HG03039 (cell line): ENCODE measurements at regions not wholly inside any gene's neighbourhood (a gene's known extent, or its start where the extent isn't known, plus 50 kb on each side); places are given as distances from the start of the nearest gene placed in this dataset.
"Not testable (repeated sequence)": the region's sequence is repeated elsewhere in the genome, so short reads cannot be mapped to it uniquely, and the experiment has no call there.

Experiments used
- ATAC-seq: cut with Tn5 transposase; IDR thresholded peaks from one replicate; pipeline ENCODE4 v1.9.1; 2021; ENCODE audit warnings: mild to moderate bottlenecking, moderate library complexity; ENCODE audit not compliant: unreplicated experiment

DNA sequence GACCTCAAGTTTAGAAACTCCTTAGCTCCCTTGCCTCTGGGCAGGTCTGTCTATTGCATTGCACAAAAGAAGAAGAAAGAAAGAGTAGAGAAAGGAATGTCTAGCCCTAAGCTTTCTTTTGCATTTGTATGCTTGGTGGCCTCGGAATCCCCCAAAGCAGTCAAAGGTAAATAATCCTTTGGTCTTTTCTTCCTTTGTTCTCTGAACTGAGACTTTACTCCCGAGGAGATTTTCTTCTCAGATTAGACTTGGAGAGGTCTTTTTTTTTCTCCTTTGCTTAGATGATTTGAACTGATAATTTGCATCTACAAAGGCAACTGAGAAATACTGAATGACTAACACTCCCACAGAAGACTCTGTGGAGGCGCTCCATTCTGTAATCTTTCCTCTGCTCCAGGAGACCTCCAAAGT, 93.2 kb downstream of the AKR1D1 start:
- no peak for ATAC-seq

DNA sequence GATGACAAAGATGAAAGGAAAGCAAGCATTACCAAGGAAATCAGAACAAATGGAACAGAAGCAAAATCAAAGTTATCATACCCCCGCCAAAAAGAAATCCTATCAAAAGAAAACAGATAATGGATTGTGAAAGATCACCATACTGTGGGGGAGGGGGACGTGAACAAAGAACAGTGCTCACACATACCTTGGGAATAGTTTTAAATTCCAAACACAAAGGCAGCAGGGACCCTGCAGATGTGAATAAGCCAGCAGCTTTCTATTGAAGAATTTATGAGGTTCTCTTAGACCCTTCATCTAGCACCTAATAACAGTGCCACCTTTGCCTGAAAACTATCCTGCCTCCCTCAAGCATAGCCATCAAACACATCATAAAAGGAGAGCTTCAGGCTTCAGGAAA, 94.0 kb downstream of the AKR1D1 start:
- no peak for ATAC-seq

DNA sequence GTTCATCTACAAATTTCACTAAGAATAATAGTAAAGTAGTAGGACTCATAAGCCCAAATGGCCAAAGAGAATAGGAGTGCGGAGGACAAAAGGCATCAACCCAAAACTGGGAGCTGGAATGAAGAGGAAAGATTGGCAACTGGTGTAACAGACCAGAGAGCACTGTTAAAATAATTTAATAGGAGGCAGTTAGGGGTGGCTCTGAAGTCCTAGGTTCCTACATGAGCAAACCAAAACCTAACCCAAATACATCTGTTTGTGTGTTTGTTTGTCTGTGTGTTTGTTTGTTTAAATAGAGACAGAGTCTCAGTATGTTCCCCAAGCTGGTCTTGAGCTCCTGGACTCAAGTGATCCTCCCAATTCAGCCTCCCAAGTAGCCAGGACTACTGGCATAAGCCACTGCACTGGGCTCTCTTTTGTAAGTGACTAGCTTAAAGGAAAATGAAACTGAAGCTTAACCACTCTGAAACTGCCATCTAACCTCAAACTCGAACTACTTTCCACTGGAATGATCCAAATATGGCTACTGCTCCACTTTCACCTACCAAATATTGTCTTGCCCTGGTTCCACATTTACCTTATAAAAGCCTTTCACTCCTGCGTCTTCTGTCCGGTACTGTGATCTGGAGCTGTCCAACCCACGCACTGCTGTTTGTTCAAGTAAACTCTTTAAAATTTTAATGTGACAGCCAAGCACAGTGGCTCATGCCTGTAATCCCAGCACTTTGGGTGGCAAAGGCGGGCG, 94.9 kb downstream of the AKR1D1 start:
- ATAC-seq: peak; percentile 92

DNA sequence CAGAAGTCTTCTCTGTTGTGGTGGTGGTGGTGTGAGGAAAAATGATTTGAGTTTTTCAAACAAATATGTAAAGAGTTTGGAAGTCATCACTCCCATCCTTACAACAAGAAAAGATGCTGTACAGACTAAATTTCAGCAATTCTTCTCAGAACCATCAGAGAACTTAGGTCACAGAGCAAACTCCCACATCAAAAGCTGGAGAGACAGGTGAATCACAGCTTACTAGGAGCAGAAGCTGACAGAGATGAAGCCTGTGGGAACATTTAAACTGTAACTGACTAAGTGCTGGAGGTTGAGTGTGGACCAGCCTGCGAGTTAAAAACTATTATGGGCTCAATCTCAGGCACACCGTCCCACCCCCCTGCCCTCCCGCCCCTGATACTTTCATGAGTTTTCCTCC, 97.3 kb downstream of the AKR1D1 start:
- no peak for ATAC-seq

DNA sequence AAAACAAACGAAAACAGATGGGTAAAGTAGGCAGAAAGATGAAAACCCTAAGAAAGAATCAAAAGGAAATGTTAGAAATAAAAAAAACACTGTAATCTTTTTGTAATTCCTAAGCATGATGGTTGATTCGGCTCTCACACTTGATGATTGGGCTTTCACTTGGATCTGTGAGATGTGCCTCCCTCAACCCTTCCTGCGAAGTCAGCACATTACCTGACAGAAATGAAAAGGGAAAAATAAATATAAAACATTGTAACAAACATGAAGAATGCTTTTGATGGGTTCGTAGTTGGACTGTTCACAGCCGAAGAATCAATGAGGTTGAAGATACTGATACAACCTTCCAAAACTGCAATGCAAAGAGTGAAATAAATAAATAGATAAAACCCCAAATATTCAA, 99.8 kb downstream of the AKR1D1 start:
- no peak for ATAC-seq

DNA sequence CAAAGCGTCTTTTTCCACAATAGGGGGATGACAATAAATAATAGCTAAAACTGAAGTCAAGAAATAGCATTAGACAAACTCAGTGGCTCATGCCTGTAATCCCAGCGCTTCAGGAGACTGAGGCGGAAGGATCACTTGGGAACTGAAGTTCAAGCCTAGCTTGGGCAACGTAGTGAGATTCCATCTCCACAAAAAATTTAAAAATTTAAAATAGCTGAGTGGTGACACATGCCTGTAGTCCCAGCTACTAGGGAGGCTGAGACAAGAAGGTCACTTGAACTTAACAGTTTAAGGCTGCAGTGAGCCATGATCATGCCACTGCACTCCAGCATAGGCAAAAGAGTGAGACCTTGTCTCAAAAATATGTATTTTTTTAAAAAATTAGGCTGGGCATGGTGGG, 107.9 kb downstream of the AKR1D1 start:
- no peak for ATAC-seq

DNA sequence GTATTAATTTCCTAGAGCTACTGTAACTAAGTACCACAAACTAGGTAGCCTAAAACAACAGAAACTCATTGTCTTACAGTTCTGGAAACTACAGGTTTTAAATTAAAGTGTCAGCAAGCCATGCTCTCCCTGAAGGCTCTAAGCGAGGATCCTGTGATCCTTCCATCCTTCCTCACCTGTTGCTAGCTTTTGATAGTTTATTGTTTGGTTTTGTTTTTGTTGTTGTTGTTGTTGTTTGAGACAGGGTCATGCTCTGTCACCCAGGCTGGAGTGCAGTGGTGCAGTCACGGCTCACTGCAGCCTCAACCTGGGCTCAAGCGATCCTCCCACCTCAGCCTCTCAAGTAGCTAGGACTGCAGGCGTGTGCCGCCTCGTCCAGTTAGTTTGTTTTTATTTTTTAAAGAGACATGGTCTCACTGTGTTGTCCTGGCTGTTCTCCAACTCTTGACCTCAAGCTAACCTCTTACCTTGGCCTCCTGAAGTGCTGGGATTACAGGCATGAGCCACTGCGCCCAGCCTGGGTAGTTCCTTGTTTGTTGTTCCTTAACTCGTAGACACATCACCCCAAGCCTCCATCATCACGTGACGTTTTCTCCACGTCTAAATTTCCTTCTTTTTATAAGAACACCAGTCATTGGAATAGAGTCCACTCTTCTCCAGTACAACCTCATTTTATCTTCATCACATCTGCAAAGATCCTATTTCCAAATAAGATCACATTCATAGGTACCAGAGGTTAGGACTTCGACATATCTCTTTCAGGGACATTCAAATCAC, 109.1 kb downstream of the AKR1D1 start:
- ATAC-seq: no peak

DNA sequence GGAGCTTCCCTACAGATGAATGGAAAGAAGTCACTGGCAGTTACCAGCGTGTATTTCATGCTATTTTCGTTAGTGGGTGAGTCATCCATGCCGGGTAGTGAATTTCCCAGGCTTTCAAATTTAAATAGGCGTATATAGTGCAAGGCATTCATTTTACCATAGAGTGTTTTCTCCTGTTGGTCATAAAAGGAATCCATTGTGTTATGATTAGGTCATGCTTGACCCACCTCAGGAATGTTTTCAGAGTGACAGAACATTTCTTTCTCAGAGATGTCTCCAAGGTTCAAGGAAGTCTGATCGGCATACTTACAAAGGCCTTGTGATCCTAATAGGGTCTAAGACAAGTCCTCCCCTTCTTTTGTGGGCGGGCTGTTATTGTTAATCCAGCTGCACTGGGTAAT, 110.7 kb downstream of the AKR1D1 start:
- no peak for ATAC-seq

DNA sequence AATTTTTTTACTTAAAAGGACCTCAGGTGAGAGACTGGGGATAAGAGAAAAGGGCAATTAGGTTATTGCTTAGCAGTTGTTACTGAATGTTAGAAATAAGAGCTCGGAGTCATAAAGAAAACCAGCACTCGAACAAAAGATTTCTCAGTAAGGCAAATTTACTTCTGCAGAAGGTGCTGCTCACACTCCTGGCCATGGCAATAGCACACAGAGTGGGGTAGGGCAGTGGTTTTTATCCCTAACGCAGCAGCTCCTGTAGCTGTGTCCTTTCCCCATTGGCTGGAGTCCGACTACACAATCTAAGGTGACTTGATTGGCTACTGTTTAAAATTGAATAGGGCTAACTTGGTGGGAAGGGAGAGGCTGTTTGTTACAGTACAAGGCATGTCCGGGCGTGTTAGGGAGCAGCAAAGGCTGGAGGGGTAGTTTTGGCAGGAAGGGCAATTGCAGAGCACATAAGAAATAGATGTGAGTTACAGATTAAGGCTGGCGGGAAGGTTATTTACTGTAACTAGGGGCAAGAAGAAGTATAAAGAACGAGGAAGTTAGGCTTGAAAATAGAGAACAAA, 112.1 kb downstream of the AKR1D1 start:
- no peak for ATAC-seq

DNA sequence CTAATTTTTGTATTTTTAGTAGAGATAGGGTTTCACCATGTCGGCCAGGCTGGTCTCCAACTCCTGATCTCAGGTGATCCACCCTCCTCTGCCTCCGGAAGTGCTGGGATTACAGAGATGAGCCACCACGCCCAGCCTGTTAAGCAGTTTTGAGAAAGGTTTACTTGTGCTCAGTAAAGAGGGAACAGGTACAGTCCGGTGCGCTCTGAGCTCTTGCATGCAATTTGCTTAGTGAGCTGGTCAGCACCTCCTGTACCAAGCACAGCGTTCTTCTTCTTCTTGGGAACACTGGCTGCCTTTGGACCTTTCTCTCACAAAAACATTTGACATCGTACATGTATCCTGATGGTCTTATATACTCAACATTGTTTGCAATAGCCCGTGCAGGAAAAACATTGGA, 118.3 kb downstream of the AKR1D1 start:
- no peak for ATAC-seq

DNA sequence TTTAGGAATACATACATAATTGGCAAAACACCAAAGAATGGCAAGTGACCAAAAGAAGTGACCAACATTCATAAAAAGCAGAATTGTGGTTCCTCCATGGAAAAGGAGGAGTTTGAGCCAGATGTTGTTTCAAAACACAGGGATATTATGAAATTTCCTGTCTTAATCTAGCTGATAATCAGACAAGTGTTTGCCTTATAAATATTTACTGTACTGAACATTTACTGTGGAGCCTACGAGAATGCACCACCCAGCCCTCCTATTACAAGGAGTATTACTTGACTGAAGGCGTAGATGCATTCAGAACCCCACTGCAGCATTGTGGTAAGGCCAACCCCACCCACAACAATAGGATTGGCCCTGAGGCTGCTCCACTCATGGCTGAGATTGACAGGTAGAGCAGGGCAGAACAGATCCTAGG, 118.9 kb downstream of the AKR1D1 start:
- ATAC-seq: no peak

DNA sequence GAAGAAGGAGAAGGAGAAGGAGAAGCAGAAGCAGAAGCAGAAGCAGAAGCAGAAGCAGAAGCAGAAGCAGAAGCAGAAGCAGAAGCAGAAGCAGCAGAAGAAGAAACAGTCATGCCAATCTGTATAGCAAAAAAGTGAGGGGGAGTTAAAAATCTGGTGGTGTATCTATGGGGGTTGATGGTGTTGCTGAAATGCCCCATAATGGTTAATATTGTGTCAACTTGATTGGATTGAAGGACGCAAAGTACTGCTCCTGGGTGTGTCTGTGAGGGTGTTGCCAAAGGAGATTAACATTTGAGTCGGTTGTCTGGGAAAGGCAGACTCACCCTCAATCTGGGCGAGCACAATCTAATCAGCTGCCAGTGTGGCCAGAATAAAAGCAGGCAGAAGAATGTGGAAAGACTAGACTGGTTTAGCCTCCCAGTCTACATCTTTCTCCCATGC, 120.3 kb downstream of the AKR1D1 start:
- not testable (repeated sequence) for ATAC-seq

DNA sequence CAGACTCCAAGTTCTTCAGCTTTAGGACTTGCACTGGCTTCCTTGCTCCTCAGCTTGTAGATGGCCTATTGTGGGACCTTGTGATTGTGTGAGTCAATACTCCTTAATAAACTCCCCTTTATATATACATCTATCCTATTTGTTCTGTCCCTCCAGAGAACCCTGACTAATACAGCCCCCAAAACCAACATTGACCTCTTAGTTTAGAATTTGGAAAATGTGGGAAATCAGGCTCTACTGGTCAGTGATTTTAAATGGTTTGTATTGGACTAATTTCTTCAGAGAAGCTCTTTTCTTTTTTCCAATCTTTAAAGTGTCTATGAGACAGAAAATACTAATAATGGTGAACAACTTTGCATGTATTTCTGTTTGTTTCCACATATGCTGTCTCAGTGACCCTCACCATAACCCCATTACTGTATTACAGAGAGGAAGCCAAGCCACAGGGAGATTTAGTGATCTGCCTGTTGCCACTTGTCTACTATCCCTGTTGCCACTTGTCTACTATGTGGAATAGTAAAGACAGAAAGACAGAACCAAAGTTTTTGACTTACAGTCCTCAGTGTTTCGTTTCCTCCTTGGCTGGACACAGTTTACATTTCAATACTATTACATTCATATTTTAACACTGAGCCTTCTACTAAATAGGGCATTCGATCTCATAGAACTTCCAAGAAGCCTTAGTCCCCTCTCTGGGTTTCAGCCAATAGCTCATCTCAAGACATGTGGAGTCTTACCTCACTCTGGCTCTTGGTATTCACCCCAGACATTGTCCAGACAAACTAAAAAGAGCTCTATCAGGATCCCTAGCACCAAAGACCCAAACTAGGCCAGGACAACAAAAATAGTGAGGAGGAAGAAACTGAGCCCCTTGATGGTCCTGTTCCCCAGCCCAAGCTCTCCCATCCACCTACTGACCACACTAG, 121.0 kb downstream of the AKR1D1 start:
- ATAC-seq: no peak

DNA sequence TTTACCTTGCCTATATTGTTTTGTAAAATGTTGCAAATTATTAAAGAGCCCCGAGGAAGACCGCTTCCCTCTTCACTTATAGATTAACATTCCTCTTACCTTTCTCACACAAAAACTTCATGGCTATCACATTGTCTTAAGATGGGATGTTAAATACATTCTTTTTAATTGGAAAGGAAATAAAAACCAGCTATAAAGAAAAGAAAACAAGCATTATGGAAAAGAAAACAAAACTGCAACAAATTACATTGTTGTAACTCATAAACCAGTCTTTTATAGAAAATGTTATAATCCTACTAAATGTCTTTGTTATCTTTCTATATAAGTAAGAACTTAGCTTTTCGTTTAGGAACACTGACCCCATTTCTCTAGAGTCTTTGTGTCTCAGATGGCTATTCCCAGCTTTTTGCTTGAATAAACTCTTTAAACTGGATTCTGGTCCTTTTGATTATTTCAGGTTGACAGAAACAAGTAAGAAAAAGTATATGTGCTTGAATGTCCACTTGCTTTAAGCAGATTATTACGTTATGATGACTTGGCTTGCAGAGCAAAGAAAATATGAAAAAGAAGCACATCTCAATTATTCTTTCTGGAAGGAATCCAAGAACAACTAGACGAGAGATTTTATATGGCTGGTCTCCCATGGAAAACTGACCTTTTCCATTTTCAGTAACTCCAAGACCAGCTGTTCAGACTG, 128.2 kb downstream of the AKR1D1 start:
- no peak for ATAC-seq

DNA sequence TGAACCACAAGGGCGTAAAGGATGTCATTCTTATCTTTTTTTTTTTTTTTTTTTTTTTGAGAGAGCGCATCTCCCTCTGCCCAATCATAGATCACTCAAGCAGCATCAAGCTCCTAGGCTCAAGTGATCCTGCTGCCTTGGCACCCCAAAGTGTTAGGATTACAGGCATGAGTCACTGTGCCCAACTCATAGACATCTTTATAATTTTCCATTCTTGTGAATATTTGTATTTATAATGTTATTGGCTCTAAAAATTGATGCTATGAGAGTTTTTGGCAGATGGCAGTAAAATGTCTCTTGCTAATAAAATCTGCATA, 128.7 kb downstream of the AKR1D1 start:
- ATAC-seq: no peak

DNA sequence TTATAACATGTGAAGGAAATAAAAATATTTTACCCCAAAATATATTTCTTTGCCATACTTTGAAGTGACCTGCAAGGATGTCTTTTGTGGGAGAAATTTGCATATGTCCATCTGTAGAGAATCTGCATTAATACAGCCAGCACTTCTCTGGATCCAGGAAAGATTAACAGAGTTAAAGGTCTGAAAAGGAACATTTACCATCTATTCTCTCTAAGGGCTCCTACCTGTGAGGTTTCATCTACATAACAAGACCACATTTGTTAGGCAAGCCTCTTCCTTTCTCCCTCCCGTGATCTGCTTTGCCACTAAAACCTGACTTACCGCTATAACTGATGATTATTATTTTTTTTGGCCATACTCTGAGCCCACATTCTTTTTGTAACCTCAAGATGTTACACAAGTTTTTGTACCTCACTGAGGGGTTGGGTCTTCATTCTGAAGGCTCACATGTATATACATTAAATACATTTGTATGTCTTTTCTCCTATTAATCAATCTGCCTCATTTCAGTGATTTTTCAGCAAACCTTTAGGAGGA, 129.4 kb downstream of the AKR1D1 start:
- ATAC-seq: no peak

DNA sequence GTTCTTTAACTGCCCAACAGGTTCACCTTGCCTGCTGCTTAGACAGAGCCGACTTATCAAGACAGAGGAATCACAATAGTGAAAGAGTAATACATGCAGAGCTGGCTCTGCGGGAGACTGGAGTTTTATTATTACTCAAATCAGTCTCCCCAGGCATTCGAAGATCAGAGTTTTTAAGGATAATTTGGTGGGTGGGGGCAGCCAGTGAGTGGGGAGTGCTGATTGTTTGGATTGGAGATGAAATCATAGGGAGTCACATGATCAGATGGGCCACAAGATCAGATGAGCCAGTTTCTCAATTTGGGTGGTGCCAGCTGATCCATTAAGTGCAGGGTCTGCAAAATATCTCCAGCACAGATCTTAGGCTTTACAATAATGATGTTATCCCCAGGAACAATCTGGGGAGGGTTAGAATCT, 131.3 kb downstream of the AKR1D1 start:
- ATAC-seq: no peak

DNA sequence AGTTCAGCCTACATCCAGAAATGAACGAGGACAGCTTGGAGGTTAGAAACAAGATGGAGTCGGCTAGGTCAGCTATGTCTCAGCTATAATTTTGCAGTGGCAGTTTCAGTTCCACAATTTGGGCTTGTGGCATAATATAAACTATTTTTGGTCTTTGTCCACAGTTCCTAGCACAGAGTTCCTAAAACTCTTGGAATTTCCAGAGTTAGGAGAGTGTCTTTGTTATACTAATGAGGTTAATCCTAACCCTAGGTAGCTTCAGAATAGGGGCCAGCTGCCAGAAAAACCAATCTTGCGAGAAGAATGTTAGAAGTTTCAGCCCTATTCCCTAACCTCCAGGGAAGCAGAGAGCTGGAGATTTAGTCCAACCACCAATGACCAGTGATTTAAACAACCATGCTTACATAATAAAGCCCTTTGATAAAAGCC, 131.9 kb downstream of the AKR1D1 start:
- ATAC-seq: no peak

DNA sequence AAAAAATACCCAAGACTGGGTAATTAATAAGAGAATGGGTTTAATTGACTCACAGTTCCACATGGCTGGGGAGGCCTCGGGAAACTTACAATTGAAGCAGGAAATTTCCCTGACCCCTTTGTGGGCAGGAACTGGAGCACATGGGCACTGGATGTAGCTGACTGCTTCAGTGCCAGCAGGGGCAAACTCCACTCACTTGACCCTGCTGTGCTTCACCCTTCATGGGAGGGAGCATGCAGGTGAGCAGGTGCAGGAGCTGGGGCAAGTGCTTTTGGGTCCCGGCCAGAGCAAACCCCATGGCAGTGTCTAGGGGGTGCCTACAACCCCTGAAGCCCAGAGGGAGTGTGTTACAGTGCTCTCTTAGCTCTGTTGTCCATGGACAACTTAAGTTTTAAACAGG, 132.6 kb downstream of the AKR1D1 start:
- ATAC-seq: no peak

DNA sequence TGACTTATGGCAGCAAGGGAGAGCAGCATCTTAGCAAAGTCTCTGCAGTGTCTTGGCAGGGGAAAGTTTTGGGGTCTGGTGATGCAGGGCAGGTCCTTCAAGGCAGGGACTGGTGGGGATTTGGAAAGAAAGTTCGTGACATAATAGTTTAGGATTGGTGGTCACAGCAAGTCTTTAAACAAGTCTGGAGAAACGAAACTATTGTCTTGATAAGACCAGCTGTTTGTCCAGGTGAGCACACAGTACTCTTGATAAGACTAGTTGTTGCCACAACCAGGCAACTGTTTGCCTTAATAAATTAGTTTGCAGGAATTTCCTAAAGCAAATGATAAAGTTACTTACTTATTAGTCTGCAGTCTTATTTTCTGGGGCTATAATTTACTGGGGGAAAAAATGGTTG, 136.1 kb downstream of the AKR1D1 start:
- no peak for ATAC-seq
